K562 (cell line): ENCODE measurements at regions not wholly inside any gene's neighbourhood (a gene's known extent, or its start where the extent isn't known, plus 50 kb on each side); places are given as distances from the start of the nearest gene placed in this dataset.

Source experiments
- ATAC-seq: fragments of 200-7000 bp; cut with Tn5 transposase; 3 replicates; pipeline ENCODE4 v1.9.1; 2020; ENCODE audit warnings: moderate library complexity
- BruUV-seq: library from RNA; stranded (reverse); fragments of 400-500 nt; replicated peaks from 2 replicates; lab custom pipeline; 2021; lab: Mats Ljungman, UMichigan
- CTCF ChIA-PET: fragments of 300-600 bp; formaldehyde crosslinking; extraction: SDS; loops from one replicate; lab custom pipeline; 2021; ENCODE audit warnings: low intra/inter-chr PET ratio; lab: Yijun Ruan, JAX
- POLR2A ChIA-PET: fragments of 300-600, 350-650 bp; sonication (Branson Sonifier 250); formaldehyde crosslinking; extraction: SDS; loops from one replicate; lab custom pipeline; 2021; ENCODE audit warnings: antibody characterized with exemption, inconsistent platforms; lab: Yijun Ruan, JAX
- DNase-seq, 4 experiments: peaks; one replicate each; pipeline versions ENCODE4 v3.0.0 to v3.0.0-alpha.2; 2011 to 2018; ENCODE audit warnings: low spot score in 3 of 4, mixed read lengths in 3 of 4; ENCODE audit errors: extremely low read depth in 1 of 4
- FAIRE-seq: peaks from 2 replicates; lab custom pipeline; 2011; peaks lifted over from hg19 to GRCh38; lab: Jason Lieb, UNC
- H2AFZ ChIP-seq: 2 replicates; pipeline ENCODE4 v1.6.0; 2011; ENCODE audit warnings: low read depth, low read length, control low read depth, inconsistent platforms
- H3K27ac ChIP-seq: fragments of 200-600 bp; 3 replicates; pipeline ENCODE4 v1.8.0; 2011; ENCODE audit warnings: low read depth, mild to moderate bottlenecking, control low read depth, inconsistent platforms, low read length, moderate library complexity, mixed read lengths; ENCODE audit errors: extremely low read depth
- H3K27me3 ChIP-seq, 2 experiments: fragments of 300-600 bp in 1 of 2; 2 replicates in 1 of 2; 3 replicates in 1 of 2; pipeline versions ENCODE4 v1.6.0 to v1.8.0; 2011; ENCODE audit warnings: inconsistent platforms in 2 of 2, low read length in 2 of 2, mild to moderate bottlenecking in 1 of 2, mixed read lengths in 1 of 2, moderate library complexity in 1 of 2; ENCODE audit not compliant: control insufficient read depth in 2 of 2, insufficient read depth in 2 of 2
- H3K36me3 ChIP-seq: fragments of 300-600 bp; 3 replicates; pipeline ENCODE4 v1.8.0; 2011; ENCODE audit warnings: mild to moderate bottlenecking, low read length, inconsistent platforms; ENCODE audit not compliant: control insufficient read depth, insufficient read depth
- H3K4me1 ChIP-seq, 2 experiments: fragments of 200-600 bp in 1 of 2; replicated peaks in 1 of 2; 2 replicates in 1 of 2; 3 replicates in 1 of 2; pipeline versions ENCODE4 v1.5.1 to v1.8.0; 2011; ENCODE audit warnings: inconsistent platforms in 2 of 2, low read length in 2 of 2, mild to moderate bottlenecking in 1 of 2, mixed read lengths in 1 of 2, moderate library complexity in 1 of 2; ENCODE audit not compliant: control insufficient read depth in 2 of 2, insufficient read depth in 2 of 2
- H3K4me2 ChIP-seq: 2 replicates; pipeline ENCODE4 v1.6.1; 2011; ENCODE audit warnings: low read length, control low read depth, inconsistent platforms, mixed read lengths; ENCODE audit not compliant: insufficient read depth
- H3K4me3 ChIP-seq: fragments of 200-600 bp; sonication (generic), shearing (Covaris generic); 2 replicates; pipeline ENCODE4 v1.5.1; 2016; ENCODE audit warnings: control low read depth, inconsistent platforms
- H3K79me2 ChIP-seq: fragments of 200-600 bp; 3 replicates; pipeline ENCODE4 v1.8.0; 2011; ENCODE audit warnings: low read length, inconsistent platforms; ENCODE audit not compliant: control insufficient read depth, insufficient read depth
- H3K9ac ChIP-seq, 2 experiments: 2 replicates each; pipeline versions ENCODE4 v1.6.0 to v1.6.1; 2011; ENCODE audit warnings: low read depth in 2 of 2, low read length in 2 of 2, control low read depth in 1 of 2, inconsistent platforms in 1 of 2, mild to moderate bottlenecking in 1 of 2, mixed read lengths in 1 of 2; ENCODE audit not compliant: insufficient read depth in 1 of 2
- H3K9me1 ChIP-seq: one replicate; pipeline ENCODE4 v1.6.0; 2011; ENCODE audit warnings: inconsistent platforms, mild to moderate bottlenecking, low read length, moderate library complexity; ENCODE audit not compliant: control insufficient read depth, insufficient read depth
- H3K9me3 ChIP-seq: replicated peaks from 2 replicates; pipeline ENCODE4 v1.5.1; 2011; ENCODE audit warnings: low read depth, low read length, inconsistent platforms; ENCODE audit not compliant: control insufficient read depth, insufficient read depth
- H4K20me1 ChIP-seq: replicated peaks from 2 replicates; pipeline ENCODE4 v1.6.1; 2011; ENCODE audit warnings: low read length, inconsistent platforms, mixed read lengths; ENCODE audit not compliant: control insufficient read depth, insufficient read depth
- AFF4 ChIP-seq: sonication (generic); formaldehyde crosslinking; IDR thresholded peaks from 2 replicates; pipeline ENCODE4 v1.8.0; 2023; ENCODE audit warnings: mild to moderate bottlenecking, missing genetic modification reagents
- ARID3B ChIP-seq: fragments of 250-450 bp; sonication (Bioruptor Pico); IDR thresholded peaks from 2 replicates; pipeline ENCODE4 v1.4.0; 2020; ENCODE audit warnings: borderline replicate concordance
- DNMT1 ChIP-seq: fragments of 450-650 bp; IDR thresholded peaks from 2 replicates; pipeline ENCODE4 v1.6.1; 2016; ENCODE audit warnings: antibody characterized with exemption, mild to moderate bottlenecking
- PRMT5 ChIP-seq: sonication (generic); formaldehyde crosslinking; IDR thresholded peaks from 2 replicates; pipeline ENCODE4 v1.5.0; 2020; ENCODE audit warnings: missing genetic modification reagents
- RBBP5 ChIP-seq: fragments of 200-600 bp; sonication (generic); IDR thresholded peaks from 2 replicates; pipeline ENCODE4 v1.6.1; 2012; ENCODE audit warnings: borderline replicate concordance, mild to moderate bottlenecking, low read length, control low read depth, inconsistent platforms; ENCODE audit not compliant: insufficient read depth, poor library complexity, severe bottlenecking
- RBM22 ChIP-seq: fragments of 200-400 bp; formaldehyde crosslinking; IDR thresholded peaks from 2 replicates; pipeline ENCODE4 v1.6.1; 2018; ENCODE audit warnings: low read length, low read depth; ENCODE audit not compliant: poor library complexity, severe bottlenecking
- ZNF584 ChIP-seq: fragments of 200-800 bp; sonication (Bioruptor generic); IDR thresholded peaks from 2 replicates; pipeline ENCODE4 v1.6.1; 2016; ENCODE audit warnings: low read depth, mild to moderate bottlenecking, missing genetic modification characterization, missing compliant biosample characterization
- ZNF592 ChIP-seq: fragments of 450-650 bp; IDR thresholded peaks from 2 replicates; pipeline ENCODE4 v1.6.1; 2017; ENCODE audit warnings: antibody characterized with exemption, mild to moderate bottlenecking
- WGBS: fragments of 100-300 bp; shearing (Covaris generic); methylation state at CpG from one replicate; pipeline ENCODE4 v1.1.6; 2016; ENCODE audit warnings: low coverage, mixed read lengths; ENCODE audit not compliant: insufficient coverage; ENCODE audit errors: missing lambda C conversion rate; 5-methylcytosine and 5-hydroxymethylcytosine counted together
- in situ Hi-C: fragments of 300-500 bp; cut with MboI; formaldehyde crosslinking; loops from 4 replicates; pipeline ENCODE4 v1.15.0; 2018; ENCODE audit warnings: inconsistent platforms, mixed read lengths
- intact Hi-C: fragments of 100-400 bp; cut with micrococcal nuclease; formaldehyde crosslinking; loops from 2 replicates; pipeline ENCODE4 v1.14.2; 2022

DNA sequence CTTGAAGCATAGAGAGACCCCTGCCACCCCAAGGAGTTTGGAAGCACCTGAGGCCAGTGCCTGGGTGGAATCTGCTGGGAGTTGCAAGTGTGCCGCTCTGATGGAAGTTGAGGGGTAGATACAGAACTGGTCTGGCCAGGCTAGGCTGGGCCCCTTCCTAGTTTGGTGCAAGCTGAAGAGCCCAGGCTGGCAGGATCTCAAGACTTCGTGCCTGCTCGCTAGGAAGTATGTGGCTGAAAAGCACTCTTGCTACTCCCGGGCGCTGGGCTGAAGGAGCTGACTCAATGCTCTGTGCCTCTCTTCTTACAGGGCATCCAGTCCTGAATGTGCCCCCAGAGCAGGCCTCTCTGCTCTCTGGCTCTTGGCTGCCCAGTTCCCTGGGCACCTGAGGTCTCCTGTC lies 51.7 kb upstream of the PJA1 start:
- intact Hi-C loops, result no loop called here
- BruUV-seq, result no TSS peak

More for the DNA sequence above, 51.7 kb upstream of the PJA1 start:
- no peak overlapping the region for H3K27ac ChIP-seq
- no peaks in the 10 kb centered on the region for H3K4me1 ChIP-seq
- H3K79me2 ChIP-seq, result no peaks in the 10 kb centered on the region
- H3K9ac ChIP-seq, result no peak overlapping the region
- no peak for DNase-seq
- WGBS, result 2% methylated on average over 5 of the region's 5 CpGs
- in situ Hi-C loops, result loop anchor here (10.0 kb wide), 2 partner anchors 132 to 392 kb away; partner anchors contain the start of gene EFNB1
- no peak overlapping the region for H3K4me3 ChIP-seq
- no peaks in the 10 kb centered on the region for H4K20me1 ChIP-seq
- POLR2A ChIA-PET, result no interaction called here
- H3K36me3 ChIP-seq, result no peaks in the 10 kb centered on the region
- TF ChIP-seq ZNF584 (CRISPR knock-in tag) (no peak), AFF4 (CRISPR knock-in tag) (no peak), ZNF592 (no peak), ARID3B (CRISPR knock-in tag) (no peak), DNMT1 (no peak), RBBP5 (no peak), RBM22 (no peak), PRMT5 (CRISPR knock-in tag) (no peak)
- TF ChIP-seq, all 486 proteins: peak for 0
- FAIRE-seq (no peak), ATAC-seq (no peak)
- Histone ChIP-seq H3K9me3 (no peaks in the 10 kb centered on the region), H3K9me1 (no peaks in the 10 kb centered on the region), H3K27me3 (peaks cover 0 to 7% of the 10 kb centered on the region in 2 experiments; a peak in 1 of 5 replicates), H2AFZ (no peak overlapping the region), H3K4me2 (no peak overlapping the region)
- CTCF ChIA-PET, result no interaction called here
